ENCODE measurements at regions not wholly inside any gene's neighbourhood (a gene's known extent, or its start where the extent isn't known, plus 50 kb on each side); places are given as distances from the start of the nearest gene placed in this dataset.
A peak's percentile ranks its signal among the peaks of the same experiment; 100 is the strongest.
"Not testable (repeated sequence)": the region's sequence is repeated elsewhere in the genome, so short reads cannot be mapped to it uniquely, and the experiment has no call there.

DNA sequence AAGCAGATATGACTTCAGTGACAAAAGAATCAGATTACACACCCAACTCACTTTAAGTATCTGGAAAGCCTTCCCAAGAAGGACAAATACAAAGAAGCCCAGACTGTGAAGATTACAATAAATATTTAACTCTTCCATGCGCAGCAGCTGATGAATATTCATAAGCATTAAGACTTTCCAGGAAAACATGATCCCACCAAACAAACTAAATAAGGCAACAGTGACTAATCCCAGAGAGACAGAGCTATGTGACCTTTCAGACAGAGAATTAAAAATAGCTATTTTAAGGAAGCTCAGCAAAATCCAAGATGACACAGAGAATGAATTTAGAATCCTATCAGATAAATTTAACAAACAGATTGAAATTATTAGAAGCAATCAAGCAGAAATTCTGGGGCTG lies 108.2 kb upstream of the UBE2E3 start:
- DNase-seq (ENCODE audit: insufficient read length, low spot score) (no peak), FAIRE-seq (no peak)
- TF ChIP-seq POLR2A (IDR thresholded peaks at IDR 0.05; ENCODE audit: low read depth, low read length), result no peak

DNA sequence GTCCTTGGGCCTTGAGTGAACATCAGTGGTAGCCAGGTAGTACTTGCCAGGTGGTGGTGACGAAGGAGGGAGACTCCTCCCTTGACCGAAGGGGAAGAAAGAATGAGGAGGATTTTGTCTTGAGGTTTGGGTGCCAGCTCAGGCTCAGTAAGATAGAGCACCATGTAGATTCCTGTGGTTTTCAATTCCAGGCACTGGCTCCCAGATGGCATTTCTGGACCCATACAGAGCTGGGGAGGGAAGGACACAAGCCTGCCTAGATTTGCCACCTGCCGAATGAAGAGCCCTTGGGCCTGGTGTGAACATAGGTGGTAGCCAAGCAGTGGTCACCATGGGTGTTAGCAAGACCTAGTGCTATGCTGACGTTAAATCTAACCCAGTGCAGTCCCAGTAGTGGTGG lies 108.8 kb upstream of the UBE2E3 start:
- no peak for DNase-seq (ENCODE audit: insufficient read length, low spot score)
- no peak for TF ChIP-seq POLR2A (IDR thresholded peaks at IDR 0.05; ENCODE audit: low read depth, low read length)
- FAIRE-seq, result no peak

DNA sequence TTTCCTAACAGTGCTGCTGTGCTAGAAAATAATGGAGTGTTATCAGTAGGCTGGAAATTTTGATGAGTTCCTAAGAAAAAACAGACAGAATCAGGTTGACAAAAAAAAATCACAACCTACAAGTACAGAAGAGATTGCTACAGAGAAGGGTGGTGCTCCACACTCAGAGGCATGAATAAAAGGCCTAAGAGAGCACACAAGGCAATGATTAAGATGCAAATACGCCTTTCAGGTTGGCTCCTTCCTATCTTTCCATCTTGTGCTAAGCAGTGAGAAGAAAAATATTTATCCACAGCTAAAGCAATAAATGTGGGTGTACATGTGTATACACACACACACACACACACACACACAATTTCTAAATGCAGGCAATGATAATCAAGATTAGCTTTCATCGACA lies 130.6 kb upstream of the UBE2E3 start:
- FAIRE-seq (peak; percentile 33), DNase-seq (ENCODE audit: insufficient read length, low spot score) (no peak)
- no peak for TF ChIP-seq POLR2A (IDR thresholded peaks at IDR 0.05; ENCODE audit: low read depth, low read length)

DNA sequence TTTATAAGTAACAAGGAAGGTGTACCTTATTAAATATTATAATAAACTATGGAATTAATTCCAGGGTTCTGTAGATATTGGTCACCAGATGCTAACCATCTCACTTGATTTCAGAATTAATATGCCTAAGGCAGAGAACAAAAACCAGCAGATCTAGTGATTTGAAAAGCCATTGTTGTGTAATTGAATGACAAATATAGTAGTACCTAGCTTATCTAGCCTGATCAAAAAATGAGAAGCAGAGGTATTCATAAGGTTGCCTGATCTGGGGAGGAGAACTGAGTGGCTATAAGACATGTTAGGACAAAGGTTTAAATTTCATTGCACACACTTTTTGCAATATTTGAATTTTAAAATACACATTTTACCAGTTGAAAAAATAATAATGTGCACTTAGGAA lies 132.0 kb upstream of the UBE2E3 start:
- FAIRE-seq, result no peak
- DNase-seq (ENCODE audit: insufficient read length, low spot score), result no peak
- no peak for TF ChIP-seq POLR2A (IDR thresholded peaks at IDR 0.05; ENCODE audit: low read depth, low read length)

DNA sequence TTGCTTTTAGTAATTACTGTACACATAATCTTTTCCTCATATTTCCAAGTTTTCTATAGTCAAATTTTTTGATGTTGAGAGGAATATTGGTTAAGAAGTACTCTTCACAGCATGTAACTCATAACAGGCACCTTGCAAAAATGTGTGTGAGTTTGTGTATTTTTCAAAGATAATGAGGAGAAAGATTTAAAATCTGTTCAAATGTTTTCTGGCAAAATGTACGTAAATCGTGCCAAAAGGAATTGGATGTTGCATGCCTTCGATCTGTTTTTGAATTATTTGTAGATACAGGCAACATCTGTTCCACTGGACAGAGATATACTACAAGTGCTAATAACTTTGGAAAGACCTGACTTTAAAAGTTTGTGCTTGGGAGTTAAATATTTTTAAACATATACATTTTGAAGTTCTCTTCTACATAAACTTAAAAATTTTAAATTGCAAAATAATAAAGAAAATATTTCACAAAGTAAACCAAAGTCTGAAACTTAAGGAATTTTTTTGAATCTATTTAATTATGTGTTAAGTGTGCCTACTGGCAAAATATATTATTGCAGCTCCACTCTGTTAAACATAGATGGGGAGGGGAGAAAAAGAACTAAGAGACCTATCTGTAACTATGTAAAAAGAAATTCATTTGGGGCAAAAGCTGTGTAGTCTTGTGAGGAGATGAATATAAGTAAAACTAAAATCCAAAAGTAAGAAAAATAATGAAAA lies 133.5 kb upstream of the UBE2E3 start:
- FAIRE-seq (no peak), DNase-seq (ENCODE audit: insufficient read length, low spot score) (no peak)
- TF ChIP-seq POLR2A (IDR thresholded peaks at IDR 0.05; ENCODE audit: low read depth, low read length), result no peak

DNA sequence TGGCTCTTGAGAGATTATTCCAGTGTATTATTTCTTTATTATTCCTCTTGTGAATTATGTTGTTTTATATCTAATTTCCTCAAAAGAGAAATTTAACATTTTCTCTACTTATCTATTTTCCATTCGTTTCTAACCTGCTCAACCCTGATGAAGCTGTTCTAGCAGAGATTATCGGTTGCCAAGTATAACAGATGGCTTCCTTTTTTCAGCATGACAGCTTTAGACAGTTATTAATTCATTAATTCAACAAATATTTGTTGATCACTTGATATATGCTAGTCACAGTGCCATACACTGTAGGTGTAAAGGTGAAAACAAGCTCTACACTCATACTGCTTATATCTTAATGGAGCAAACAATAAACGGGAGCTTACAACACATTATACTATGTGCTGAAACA lies 137.9 kb upstream of the UBE2E3 start:
- FAIRE-seq (no peak), DNase-seq (ENCODE audit: insufficient read length, low spot score) (no peak)
- TF ChIP-seq POLR2A (IDR thresholded peaks at IDR 0.05; ENCODE audit: low read depth, low read length), result no peak

DNA sequence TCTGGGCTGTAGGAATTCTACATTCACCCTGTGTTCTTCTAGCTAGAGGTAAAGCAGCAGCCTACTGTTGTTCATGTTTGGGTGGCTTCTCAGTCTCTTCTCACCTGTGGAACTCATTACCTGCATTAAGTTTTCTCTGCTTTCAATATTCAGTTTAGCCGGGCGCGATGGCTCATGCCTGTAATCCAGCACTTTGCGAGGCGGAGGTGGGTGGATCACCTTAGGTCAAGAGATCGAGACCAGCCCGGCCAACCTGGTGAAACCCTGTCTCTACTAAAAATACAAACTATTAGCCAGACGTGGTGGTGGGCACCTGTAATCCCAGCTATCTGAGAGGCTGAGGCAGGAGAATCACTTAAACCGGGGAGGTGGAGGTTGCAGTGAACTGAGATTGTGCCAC lies 139.8 kb upstream of the UBE2E3 start:
- DNase-seq (ENCODE audit: insufficient read length, low spot score), result no peak
- no peak for TF ChIP-seq POLR2A (IDR thresholded peaks at IDR 0.05; ENCODE audit: low read depth, low read length)
- no peak for FAIRE-seq

DNA sequence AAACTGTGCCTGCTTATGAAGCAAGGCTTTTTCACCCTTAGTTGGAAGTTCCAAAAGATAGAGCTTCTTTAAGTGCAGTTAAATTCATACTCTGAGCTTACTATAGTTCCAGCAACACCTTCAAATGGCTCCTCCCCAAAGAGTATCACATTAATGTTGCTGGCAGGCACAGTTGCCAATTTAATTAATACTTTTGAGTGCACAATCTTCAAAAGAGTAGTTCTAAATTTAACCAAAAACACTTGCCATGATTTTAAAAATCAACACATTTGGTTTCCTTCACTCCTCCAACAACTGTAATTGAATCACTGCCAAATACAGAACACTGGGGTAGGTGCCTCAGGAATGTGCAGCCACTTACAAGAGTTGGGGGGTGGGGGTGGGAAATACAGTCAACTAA lies 150.6 kb upstream of the UBE2E3 start:
- no peak for TF ChIP-seq POLR2A (IDR thresholded peaks at IDR 0.05; ENCODE audit: low read depth, low read length)
- no peak for FAIRE-seq
- DNase-seq (ENCODE audit: insufficient read length, low spot score), result no peak

DNA sequence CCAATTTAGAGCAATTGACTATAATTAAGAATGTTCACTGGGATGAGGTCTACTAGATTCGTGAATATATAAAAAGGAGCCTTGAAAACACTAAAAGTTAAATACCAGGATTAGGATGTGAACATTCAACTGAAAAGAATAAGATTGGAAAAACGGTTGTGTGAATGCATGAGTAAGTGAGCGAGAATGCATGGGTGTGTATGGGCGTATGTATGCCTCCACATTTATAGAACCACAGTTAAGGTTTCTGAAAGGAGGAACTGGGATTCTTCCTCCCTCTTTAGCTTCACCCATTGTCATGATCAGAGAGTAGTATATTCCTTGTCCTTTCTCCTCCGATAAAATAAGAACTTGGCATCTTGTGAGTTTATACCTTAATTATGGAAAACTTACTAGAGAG lies 151.1 kb upstream of the UBE2E3 start:
- TF ChIP-seq POLR2A (IDR thresholded peaks at IDR 0.05; ENCODE audit: low read depth, low read length), result no peak
- FAIRE-seq (peak; percentile 95), DNase-seq (ENCODE audit: insufficient read length, low spot score) (peak; percentile 9)

DNA sequence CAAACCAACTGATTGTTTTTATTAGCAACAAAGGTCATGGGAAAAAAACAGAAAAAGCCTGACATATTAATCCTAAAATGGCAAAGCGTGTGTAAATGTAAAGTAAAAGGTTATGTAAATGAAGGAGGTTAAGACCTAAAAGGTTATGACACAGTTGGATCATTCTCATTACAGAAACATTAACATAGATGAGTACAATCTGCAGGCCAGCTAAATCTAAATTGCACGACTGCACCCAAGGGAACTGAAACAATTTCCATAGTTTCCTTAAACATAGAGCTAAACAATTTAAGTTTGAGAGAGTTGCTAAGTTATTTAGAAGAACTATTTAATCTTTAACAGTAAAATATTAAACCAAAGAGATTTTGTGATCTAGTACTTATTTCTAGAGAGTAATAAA lies 151.6 kb upstream of the UBE2E3 start:
- FAIRE-seq, result peak; percentile 50
- no peak for DNase-seq (ENCODE audit: insufficient read length, low spot score)
- TF ChIP-seq POLR2A (IDR thresholded peaks at IDR 0.05; ENCODE audit: low read depth, low read length), result no peak

DNA sequence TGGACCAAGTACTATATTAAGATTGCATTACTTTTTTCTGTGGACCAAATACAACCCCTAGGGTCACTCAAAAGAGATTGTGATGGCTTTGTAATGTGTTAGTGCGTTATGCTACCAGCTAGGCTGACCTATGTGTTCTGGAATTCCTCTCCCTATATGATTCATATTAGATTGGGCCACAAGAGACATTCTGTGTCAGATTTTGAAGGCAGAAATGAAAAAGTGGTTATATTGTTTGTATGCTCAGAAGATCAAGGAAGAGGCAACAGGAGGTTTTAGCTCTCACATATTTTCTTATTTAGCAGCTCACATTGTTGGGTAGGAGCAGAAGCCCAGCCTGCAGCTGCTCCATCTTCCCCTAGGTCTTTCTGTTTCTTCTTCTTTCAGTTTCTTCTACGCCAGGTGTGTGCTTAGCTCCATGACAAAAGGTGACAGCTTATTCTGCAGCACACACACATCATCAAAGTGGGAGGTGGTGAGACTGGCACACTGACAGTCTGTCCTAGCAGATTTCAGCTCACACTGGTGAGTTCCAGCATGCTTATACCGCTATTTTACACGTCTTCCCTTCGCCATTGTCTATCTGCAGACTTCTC lies 156.8 kb upstream of the UBE2E3 start:
- DNase-seq (ENCODE audit: insufficient read length, low spot score), result peak; percentile 23
- FAIRE-seq, result peak; percentile 96
- TF ChIP-seq POLR2A (IDR thresholded peaks at IDR 0.05; ENCODE audit: low read depth, low read length), result no peak

DNA sequence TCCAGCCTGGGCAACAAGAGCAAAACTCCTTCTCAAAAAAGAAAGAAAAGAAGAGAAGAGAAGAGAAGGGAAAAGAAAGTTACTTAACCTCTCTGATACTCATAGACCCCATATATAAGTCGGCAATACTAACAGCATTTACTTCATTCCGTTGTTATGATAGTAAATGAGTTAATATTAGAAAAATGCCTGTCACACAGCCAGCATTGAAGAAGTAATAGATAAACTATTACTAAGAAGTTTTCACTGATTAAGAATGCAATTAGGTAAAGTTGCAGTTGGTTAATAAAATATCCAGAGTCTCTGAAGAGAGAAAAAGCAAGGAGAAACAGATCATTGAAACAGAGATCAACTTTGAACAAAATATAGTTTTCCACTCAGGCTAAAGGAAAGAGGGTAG lies 161.3 kb upstream of the UBE2E3 start:
- no peak for TF ChIP-seq POLR2A (IDR thresholded peaks at IDR 0.05; ENCODE audit: low read depth, low read length)
- FAIRE-seq (no peak), DNase-seq (ENCODE audit: insufficient read length, low spot score) (no peak)

DNA sequence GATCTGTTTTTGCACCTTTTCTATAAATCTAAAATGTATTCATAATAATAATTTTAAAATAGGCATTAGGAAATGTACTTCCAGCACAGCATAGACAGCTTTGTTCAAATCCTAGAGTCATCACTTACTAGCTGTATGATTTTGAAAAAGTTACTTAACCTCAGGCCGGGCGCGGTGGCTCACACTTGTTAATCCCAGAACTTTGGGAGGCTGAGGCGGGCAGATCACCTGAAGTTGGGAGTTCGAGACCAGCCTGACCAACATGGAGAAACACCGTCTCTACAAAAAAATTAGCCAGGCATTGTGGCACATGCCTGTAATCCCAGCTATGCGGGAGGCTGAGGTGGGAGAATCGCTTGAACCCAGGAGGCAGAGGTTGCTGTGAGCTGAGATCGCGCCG lies 161.7 kb upstream of the UBE2E3 start:
- FAIRE-seq; DNase-seq (ENCODE audit: insufficient read length, low spot score): not testable (repeated sequence)

DNA sequence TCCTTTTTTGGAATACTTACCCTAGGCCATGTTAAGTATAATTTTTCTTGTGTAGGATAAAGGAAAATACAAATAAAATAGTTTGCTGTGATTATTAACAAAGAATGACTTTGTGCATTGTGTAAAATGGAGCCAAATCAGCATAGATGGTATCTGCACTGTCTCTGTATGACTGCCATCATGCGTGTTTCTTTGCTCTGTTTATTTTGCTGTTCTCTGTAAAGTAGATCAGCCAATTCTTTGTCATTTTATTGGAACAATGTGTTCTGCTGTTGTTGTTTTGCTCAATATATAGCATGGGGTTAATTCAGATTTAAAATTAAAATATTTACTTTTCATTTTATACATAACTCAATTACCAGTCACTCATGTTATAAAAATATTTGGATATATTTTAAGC lies 181.3 kb upstream of the UBE2E3 start:
- FAIRE-seq (no peak), DNase-seq (ENCODE audit: insufficient read length, low spot score) (no peak)

DNA sequence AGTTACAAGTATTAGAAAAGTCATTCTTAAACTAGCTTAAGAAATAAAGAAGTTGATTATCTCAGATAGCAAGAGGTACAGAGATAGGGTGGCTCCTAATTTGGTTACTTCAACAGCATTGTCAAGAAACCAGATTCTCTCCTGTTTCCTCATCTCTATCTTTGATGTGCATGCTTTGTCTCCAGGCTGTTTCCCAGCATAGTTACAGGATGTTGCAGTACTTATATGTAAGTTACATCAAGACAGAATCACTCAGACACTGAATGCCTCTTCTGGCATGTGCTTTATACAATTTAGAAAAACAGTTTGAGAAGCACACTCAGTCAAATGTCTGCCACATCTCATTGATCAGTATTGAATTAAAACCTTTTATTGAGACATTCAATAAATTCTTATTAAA lies 189.5 kb upstream of the UBE2E3 start:
- TF ChIP-seq POLR2A (IDR thresholded peaks at IDR 0.05; ENCODE audit: low read depth, low read length), result no peak
- no peak for FAIRE-seq

More for the DNA sequence above, 181.3 kb upstream of the UBE2E3 start:
- no peak for TF ChIP-seq POLR2A (IDR thresholded peaks at IDR 0.05; ENCODE audit: low read depth, low read length)

More for the DNA sequence above, 189.5 kb upstream of the UBE2E3 start:
- DNase-seq (ENCODE audit: insufficient read length, low spot score), result no peak

Measured in H54 (cell line).